HepG2 (cell line): ENCODE measurements at regions not wholly inside any gene's neighbourhood (a gene's known extent, or its start where the extent isn't known, plus 50 kb on each side); places are given as distances from the start of the nearest gene placed in this dataset.

Experiments
- ATAC-seq: fragments of 200-7000 bp; cut with Tn5 transposase; 3 replicates; pipeline ENCODE4 v1.9.1; 2020; ENCODE audit warnings: mild to moderate bottlenecking, moderate library complexity
- BruUV-seq: library from RNA; stranded (reverse); fragments of 400-500 nt; replicated peaks from 2 replicates; lab custom pipeline; 2021; lab: Mats Ljungman, UMichigan
- CTCF ChIA-PET: fragments of 300-600 bp; formaldehyde crosslinking; extraction: SDS; loops from one replicate; lab custom pipeline; 2021; ENCODE audit warnings: low total read pairs, inconsistent platforms, low intra/inter-chr PET ratio; lab: Yijun Ruan, JAX
- POLR2A ChIA-PET: fragments of 350-600 bp; sonication (Branson Sonifier 250); formaldehyde crosslinking; loops from one replicate; lab custom pipeline; 2020; ENCODE audit warnings: antibody characterized with exemption, inconsistent platforms; lab: Yijun Ruan, JAX
- DNase-seq: peaks from one replicate; pipeline ENCODE4 v3.0.0-alpha.2; 2015; ENCODE audit warnings: low spot score
- FAIRE-seq: peaks from 3 replicates; lab custom pipeline; 2011; peaks lifted over from hg19 to GRCh38; lab: Jason Lieb, UNC
- H2AFZ ChIP-seq: one replicate; pipeline ENCODE4 v1.6.1; 2011; ENCODE audit warnings: low read length, inconsistent platforms
- H3K27ac ChIP-seq: fragments of 300-600 bp; 3 replicates; pipeline ENCODE4 v1.8.0; 2011; ENCODE audit warnings: mixed run types, mild to moderate bottlenecking, mixed read lengths, low read length, inconsistent platforms; ENCODE audit not compliant: insufficient read depth; ENCODE audit errors: extremely low read length
- H3K27me3 ChIP-seq, 2 experiments: fragments of 200-600 bp in 1 of 2; 2 replicates in 1 of 2; 3 replicates in 1 of 2; pipeline versions ENCODE4 v1.6.0 to v1.8.0; 2011; ENCODE audit warnings: low read length in 2 of 2, mild to moderate bottlenecking in 2 of 2, moderate library complexity in 2 of 2, inconsistent platforms in 1 of 2; ENCODE audit not compliant: insufficient read depth in 2 of 2, control insufficient read depth in 1 of 2
- H3K36me3 ChIP-seq, 2 experiments: fragments of 200-600 bp in 1 of 2; replicated peaks in 1 of 2; 2 replicates in 1 of 2; 3 replicates in 1 of 2; pipeline versions ENCODE4 v1.5.1 to v1.8.0; 2011; ENCODE audit warnings: low read length in 2 of 2, inconsistent platforms in 1 of 2; ENCODE audit not compliant: insufficient read depth in 2 of 2, control insufficient read depth in 1 of 2
- H3K4me1 ChIP-seq: 2 replicates; pipeline ENCODE4 v1.5.1; 2012; ENCODE audit warnings: low read length, inconsistent platforms; ENCODE audit not compliant: insufficient read depth
- H3K4me2 ChIP-seq: 2 replicates; pipeline ENCODE4 v1.6.0; 2011; ENCODE audit warnings: low read depth, low read length, inconsistent platforms
- H3K4me3 ChIP-seq, 3 experiments: fragments of 200-600 bp in 1 of 3; sonication (generic), shearing (Covaris generic) in 1 of 3; replicated peaks in 1 of 3; 2 replicates each; pipeline ENCODE4 v1.5.1; 2011 to 2016; ENCODE audit warnings: low read length in 3 of 3, inconsistent platforms in 2 of 3, low read depth in 2 of 3, mild to moderate bottlenecking in 2 of 3, control low read depth in 1 of 3, mixed read lengths in 1 of 3; ENCODE audit not compliant: insufficient read depth in 1 of 3
- H3K79me2 ChIP-seq: one replicate; pipeline ENCODE4 v1.6.1; 2011; ENCODE audit warnings: low read length, inconsistent platforms; ENCODE audit not compliant: insufficient read depth
- H3K9ac ChIP-seq: 2 replicates; pipeline ENCODE4 v1.6.0; 2011; ENCODE audit warnings: mild to moderate bottlenecking, low read depth, low read length, inconsistent platforms; ENCODE audit not compliant: insufficient read depth
- H3K9me3 ChIP-seq: 2 replicates; pipeline ENCODE4 v1.5.1; 2012; ENCODE audit warnings: mild to moderate bottlenecking, low read length
- H4K20me1 ChIP-seq: 2 replicates; pipeline ENCODE4 v1.6.0; 2011; ENCODE audit warnings: inconsistent platforms, mild to moderate bottlenecking, low read length, moderate library complexity; ENCODE audit not compliant: insufficient read depth
- FOSL2 ChIP-seq: sonication (generic); formaldehyde crosslinking; IDR thresholded peaks from 2 replicates; pipeline ENCODE4 v1.4.0; 2020; ENCODE audit warnings: missing genetic modification reagents
- PPARG ChIP-seq: conservative IDR thresholded peaks from 2 replicates; pipeline ENCODE4 v1.6.1; 2016; ENCODE audit warnings: missing biosample characterization, missing genetic modification reagents
- SATB2 ChIP-seq: sonication (generic); formaldehyde crosslinking; IDR thresholded peaks from 2 replicates; pipeline ENCODE4 v1.5.0; 2020; ENCODE audit warnings: missing genetic modification reagents
- ZNF234 ChIP-seq: sonication (generic); formaldehyde crosslinking; conservative IDR thresholded peaks from 2 replicates; pipeline ENCODE4 v1.5.1; 2020; ENCODE audit warnings: mild to moderate bottlenecking, missing genetic modification reagents
- ZNF382 ChIP-seq: sonication (generic); formaldehyde crosslinking; IDR thresholded peaks from 2 replicates; pipeline ENCODE4 v1.5.0; 2020; ENCODE audit warnings: missing genetic modification reagents, mild to moderate bottlenecking, borderline replicate concordance
- ZNF737 ChIP-seq: sonication (generic); formaldehyde crosslinking; IDR thresholded peaks from 2 replicates; pipeline ENCODE4 v1.5.0; 2020; ENCODE audit warnings: missing genetic modification reagents, mild to moderate bottlenecking, borderline replicate concordance
- ZXDC ChIP-seq: sonication (generic); formaldehyde crosslinking; IDR thresholded peaks from 2 replicates; pipeline ENCODE4 v1.5.0; 2020; ENCODE audit warnings: mild to moderate bottlenecking, missing genetic modification reagents
- WGBS: methylation state at CpG from one replicate; pipeline ENCODE4 v1.1.6; 2017; ENCODE audit warnings: low lambda C conversion rate; 5-methylcytosine and 5-hydroxymethylcytosine counted together
- in situ Hi-C: cut with HindIII; loops from 2 replicates; pipeline ENCODE4 v1.10.0; 2017; ENCODE audit warnings: low pct_unique_long_range_greater_than_20kb; ENCODE audit not compliant: extremely low pct_ligation_motif_present
- intact Hi-C: fragments of 100-400 bp; cut with micrococcal nuclease; formaldehyde crosslinking; loops from one replicate; pipeline ENCODE4 v1.10.0; 2022; ENCODE audit not compliant: unreplicated experiment
- TF ChIP-seq, protein P1 (sequence below): sonication (generic); formaldehyde crosslinking; IDR thresholded peaks from one replicate; pipeline ENCODE4 v1.5.1; 2020; ENCODE audit warnings: mild to moderate bottlenecking, missing genetic modification reagents; ENCODE audit errors: not compliant biosample characterization

DNA sequence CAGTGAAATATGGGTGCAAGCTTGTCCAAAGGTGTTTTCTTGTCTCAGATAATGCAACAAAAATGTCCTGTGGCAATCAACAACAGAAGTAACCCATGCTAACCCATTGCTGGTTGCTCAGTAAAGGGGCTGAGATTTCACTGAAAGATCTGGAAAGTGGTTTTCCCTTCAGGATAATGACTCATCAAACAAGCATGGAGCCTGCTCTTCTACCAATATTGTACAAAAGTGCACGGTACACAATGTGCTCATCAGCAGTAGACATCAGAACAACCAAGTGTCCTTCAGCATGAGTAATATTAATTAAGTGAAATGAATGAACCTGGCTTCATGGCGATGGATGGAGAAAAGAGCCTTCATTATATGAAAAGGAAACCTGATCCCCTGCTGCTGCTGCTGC is 287.1 kb upstream of the NEBL start:
- in situ Hi-C loops (no loop called here), intact Hi-C loops (no loop called here)
- H3K9me3 ChIP-seq = peaks cover 12% of the 10 kb centered on the region; the same call in 1 of the 2 replicates
- no peak overlapping the region for H2AFZ ChIP-seq
- 0% methylated on average over 2 of the region's 2 CpGs for WGBS
- no TSS peak for BruUV-seq
- DNase-seq (no peak), ATAC-seq (no peak), FAIRE-seq (no peak)
- TF ChIP-seq ZNF234 (CRISPR knock-in tag) = no peak
- TF ChIP-seq FOSL2 (CRISPR knock-in tag) = 0 out of 2 replicates have a peak, but pooled peaks have one; percentile 27
- H3K27me3 ChIP-seq = peaks cover 0 to 9% of the 10 kb centered on the region in 2 experiments; a peak in 3 of 5 replicates
- H3K27ac ChIP-seq = no peak overlapping the region
- H3K4me3 ChIP-seq = no peak overlapping the region
- H3K79me2 ChIP-seq = no peaks in the 10 kb centered on the region
- no peak overlapping the region for H3K4me2 ChIP-seq
- no peaks in the 10 kb centered on the region for H3K4me1 ChIP-seq
- no peak overlapping the region for H3K9ac ChIP-seq
- no peaks in the 10 kb centered on the region for H3K36me3 ChIP-seq
- CTCF ChIA-PET = no interaction called here
- no peaks in the 10 kb centered on the region for H4K20me1 ChIP-seq
- POLR2A ChIA-PET = no interaction called here

- H3K27me3 ChIP-seq = peaks cover 0 to 9% of the 10 kb centered on the region in 2 experiments; a peak in 3 of 5 replicates
- H3K9me3 ChIP-seq = peaks cover 11% of the 10 kb centered on the region; the same call in 1 of the 2 replicates
- H3K27ac ChIP-seq = no peak overlapping the region
- CTCF ChIA-PET = no interaction called here
- no peaks in the 10 kb centered on the region for H3K36me3 ChIP-seq
- no peak overlapping the region for H3K4me2 ChIP-seq
- no peak for DNase-seq
- no peak for ATAC-seq
- H4K20me1 ChIP-seq = no peaks in the 10 kb centered on the region
- FAIRE-seq = no peak
- in situ Hi-C loops (no loop called here), intact Hi-C loops (no loop called here)
- BruUV-seq = no TSS peak
- 3% methylated on average over 5 of the region's 5 CpGs for WGBS
- H3K4me3 ChIP-seq = no peak overlapping the region
- no peak overlapping the region for H2AFZ ChIP-seq
- H3K79me2 ChIP-seq = no peaks in the 10 kb centered on the region
- no peaks in the 10 kb centered on the region for H3K4me1 ChIP-seq
- POLR2A ChIA-PET = no interaction called here
- no peak overlapping the region for H3K9ac ChIP-seq
- TF ChIP-seq SATB2 (CRISPR knock-in tag) (no peak), PPARG (no peak), ZXDC (CRISPR knock-in tag) (no peak), ZNF737 (no peak), ZNF382 (CRISPR knock-in tag) (no peak)
- TF ChIP-seq, protein P1, sequence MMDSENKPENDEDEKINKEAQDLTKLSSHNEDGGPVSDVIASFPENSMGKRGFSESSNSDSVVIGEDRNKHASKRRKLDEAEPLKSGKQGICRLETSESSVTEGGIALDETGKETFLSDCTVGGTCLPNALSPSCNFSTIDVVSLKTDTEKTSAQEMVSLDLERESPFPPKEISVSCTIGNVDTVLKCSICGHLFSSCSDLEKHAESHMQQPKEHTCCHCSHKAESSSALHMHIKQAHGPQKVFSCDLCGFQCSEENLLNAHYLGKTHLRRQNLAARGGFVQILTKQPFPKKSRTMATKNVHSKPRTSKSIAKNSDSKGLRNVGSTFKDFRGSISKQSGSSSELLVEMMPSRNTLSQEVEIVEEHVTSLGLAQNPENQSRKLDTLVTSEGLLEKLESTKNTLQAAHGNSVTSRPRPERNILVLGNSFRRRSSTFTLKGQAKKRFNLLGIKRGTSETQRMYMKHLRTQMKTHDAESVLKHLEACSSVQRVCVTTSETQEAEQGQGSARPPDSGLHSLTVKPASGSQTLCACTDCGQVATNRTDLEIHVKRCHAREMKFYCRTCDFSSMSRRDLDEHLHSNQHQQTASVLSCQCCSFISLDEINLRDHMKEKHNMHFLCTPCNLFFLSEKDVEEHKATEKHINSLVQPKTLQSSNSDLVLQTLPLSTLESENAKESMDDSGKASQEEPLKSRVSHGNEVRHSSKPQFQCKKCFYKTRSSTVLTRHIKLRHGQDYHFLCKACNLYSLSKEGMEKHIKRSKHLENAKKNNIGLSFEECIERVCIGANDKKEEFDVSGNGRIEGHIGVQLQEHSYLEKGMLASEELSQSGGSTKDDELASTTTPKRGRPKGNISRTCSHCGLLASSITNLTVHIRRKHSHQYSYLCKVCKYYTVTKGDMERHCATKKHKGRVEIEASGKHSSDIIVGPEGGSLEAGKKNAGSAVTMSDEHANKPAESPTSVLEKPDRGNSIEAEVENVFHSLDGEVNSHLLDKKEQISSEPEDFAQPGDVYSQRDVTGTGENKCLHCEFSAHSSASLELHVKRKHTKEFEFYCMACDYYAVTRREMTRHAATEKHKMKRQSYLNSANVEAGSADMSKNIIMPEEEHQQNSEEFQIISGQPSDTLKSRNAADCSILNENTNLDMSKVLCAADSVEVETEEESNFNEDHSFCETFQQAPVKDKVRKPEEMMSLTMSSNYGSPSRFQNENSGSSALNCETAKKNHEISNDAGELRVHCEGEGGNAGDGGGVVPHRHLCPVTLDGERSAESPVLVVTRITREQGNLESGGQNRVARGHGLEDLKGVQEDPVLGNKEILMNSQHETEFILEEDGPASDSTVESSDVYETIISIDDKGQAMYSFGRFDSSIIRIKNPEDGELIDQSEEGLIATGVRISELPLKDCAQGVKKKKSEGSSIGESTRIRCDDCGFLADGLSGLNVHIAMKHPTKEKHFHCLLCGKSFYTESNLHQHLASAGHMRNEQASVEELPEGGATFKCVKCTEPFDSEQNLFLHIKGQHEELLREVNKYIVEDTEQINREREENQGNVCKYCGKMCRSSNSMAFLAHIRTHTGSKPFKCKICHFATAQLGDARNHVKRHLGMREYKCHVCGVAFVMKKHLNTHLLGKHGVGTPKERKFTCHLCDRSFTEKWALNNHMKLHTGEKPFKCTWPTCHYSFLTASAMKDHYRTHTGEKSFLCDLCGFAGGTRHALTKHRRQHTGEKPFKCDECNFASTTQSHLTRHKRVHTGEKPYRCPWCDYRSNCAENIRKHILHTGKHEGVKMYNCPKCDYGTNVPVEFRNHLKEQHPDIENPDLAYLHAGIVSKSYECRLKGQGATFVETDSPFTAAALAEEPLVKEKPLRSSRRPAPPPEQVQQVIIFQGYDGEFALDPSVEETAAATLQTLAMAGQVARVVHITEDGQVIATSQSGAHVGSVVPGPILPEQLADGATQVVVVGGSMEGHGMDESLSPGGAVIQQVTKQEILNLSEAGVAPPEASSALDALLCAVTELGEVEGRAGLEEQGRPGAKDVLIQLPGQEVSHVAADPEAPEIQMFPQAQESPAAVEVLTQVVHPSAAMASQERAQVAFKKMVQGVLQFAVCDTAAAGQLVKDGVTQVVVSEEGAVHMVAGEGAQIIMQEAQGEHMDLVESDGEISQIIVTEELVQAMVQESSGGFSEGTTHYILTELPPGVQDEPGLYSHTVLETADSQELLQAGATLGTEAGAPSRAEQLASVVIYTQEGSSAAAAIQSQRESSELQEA (CRISPR knock-in tag) = no peak
Observed at GRCh38 chr10:21183025-21183424, 285.9 kb upstream of the NEBL start.
